ENCODE measurements at regions not wholly inside any gene's neighbourhood (a gene's known extent, or its start where the extent isn't known, plus 50 kb on each side); places are given as distances from the start of the nearest gene placed in this dataset.

GRCh38 chr21:21929226-21929625, 931.0 kb downstream of the NCAM2 start:
- no peak for DNase-seq (ENCODE audit: low read depth)
- no peak for TF ChIP-seq CTCF (conservative IDR thresholded peaks at IDR 0.05; ENCODE audit: low read depth, low read length)

GRCh38 chr21:21929789-21930188, 931.6 kb downstream of the NCAM2 start:
- H3K4me3 ChIP-seq (ENCODE audit: low read depth, low read length) = no peak overlapping the region
- TF ChIP-seq CTCF (conservative IDR thresholded peaks at IDR 0.05; ENCODE audit: low read depth, low read length) = no peak
- no peak for DNase-seq (ENCODE audit: low read depth)

More at GRCh38 chr21:21929226-21929625, 931.0 kb downstream of the NCAM2 start:
- H3K4me3 ChIP-seq (ENCODE audit: low read depth, low read length) = no peak overlapping the region

GRCh38 chr21:21952566-21952965, 954.4 kb downstream of the NCAM2 start:
- no peak overlapping the region for H3K4me3 ChIP-seq (ENCODE audit: low read depth, low read length)

GRCh38 chr21:21955204-21955603, 957.0 kb downstream of the NCAM2 start:
- no peak overlapping the region for H3K4me3 ChIP-seq (ENCODE audit: low read depth, low read length)
- DNase-seq (ENCODE audit: low read depth) = no peak
- no peak for TF ChIP-seq CTCF (conservative IDR thresholded peaks at IDR 0.05; ENCODE audit: low read depth, low read length)

More at GRCh38 chr21:21952566-21952965, 954.4 kb downstream of the NCAM2 start:
- DNase-seq (ENCODE audit: low read depth) = no peak
- no peak for TF ChIP-seq CTCF (conservative IDR thresholded peaks at IDR 0.05; ENCODE audit: low read depth, low read length)

- no peak for DNase-seq (ENCODE audit: low read depth)
- no peak for TF ChIP-seq CTCF (conservative IDR thresholded peaks at IDR 0.05; ENCODE audit: low read depth, low read length)
- no peak overlapping the region for H3K4me3 ChIP-seq (ENCODE audit: low read depth, low read length)
Observed at GRCh38 chr21:21957490-21957889, 959.3 kb downstream of the NCAM2 start.

GRCh38 chr21:21963911-21964310, 965.7 kb downstream of the NCAM2 start:
- H3K4me3 ChIP-seq (ENCODE audit: low read depth, low read length) = no peak overlapping the region
- DNase-seq (ENCODE audit: low read depth) = no peak
- no peak for TF ChIP-seq CTCF (conservative IDR thresholded peaks at IDR 0.05; ENCODE audit: low read depth, low read length)

- no peak for TF ChIP-seq CTCF (conservative IDR thresholded peaks at IDR 0.05; ENCODE audit: low read depth, low read length)
- no peak overlapping the region for H3K4me3 ChIP-seq (ENCODE audit: low read depth, low read length)
- peak; percentile 9 for DNase-seq (ENCODE audit: low read depth)
Observed at GRCh38 chr21:21968810-21969209, 970.6 kb downstream of the NCAM2 start.
